Myocyte (in vitro differentiated cells): ENCODE measurements at regions not wholly inside any gene's neighbourhood (a gene's known extent, or its start where the extent isn't known, plus 50 kb on each side); places are given as distances from the start of the nearest gene placed in this dataset.

ENCODE experiments used
- DNase-seq: peaks from one replicate; pipeline ENCODE4 v3.0.0-alpha.2; 2012; ENCODE audit warnings: low read depth

- peak; percentile 40 for DNase-seq
Observed at GRCh38 chr12:74794522-74794921, 256.9 kb downstream of the ATXN7L3B start.

DNA sequence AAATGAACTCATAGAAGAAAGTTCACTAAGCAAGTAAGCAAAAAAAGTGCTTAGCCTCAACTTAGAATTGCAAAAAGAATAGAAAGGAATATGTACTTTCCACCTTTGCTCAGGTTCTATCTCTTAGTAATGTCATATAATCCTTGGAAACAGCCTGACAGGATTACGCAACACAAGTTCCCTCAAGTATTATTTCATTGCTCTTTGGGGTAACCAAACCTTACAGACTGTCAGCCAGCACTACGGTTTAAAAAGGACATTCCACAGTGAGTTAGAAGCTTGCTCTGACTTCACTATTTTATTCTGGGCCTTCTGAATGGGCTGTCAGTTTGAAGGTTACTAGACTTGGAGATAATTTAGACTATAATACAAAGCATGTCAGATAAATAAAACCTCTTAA, 264.0 kb downstream of the ATXN7L3B start:
- peak; percentile 29 for DNase-seq

- no peak for DNase-seq
Observed at GRCh38 chr12:74816398-74817175, 279.0 kb downstream of the ATXN7L3B start.

GRCh38 chr12:74817499-74817898, 279.9 kb downstream of the ATXN7L3B start:
- DNase-seq = peak; percentile 6

- DNase-seq = no peak
Observed at GRCh38 chr12:74818412-74818811, 280.8 kb downstream of the ATXN7L3B start.

DNA sequence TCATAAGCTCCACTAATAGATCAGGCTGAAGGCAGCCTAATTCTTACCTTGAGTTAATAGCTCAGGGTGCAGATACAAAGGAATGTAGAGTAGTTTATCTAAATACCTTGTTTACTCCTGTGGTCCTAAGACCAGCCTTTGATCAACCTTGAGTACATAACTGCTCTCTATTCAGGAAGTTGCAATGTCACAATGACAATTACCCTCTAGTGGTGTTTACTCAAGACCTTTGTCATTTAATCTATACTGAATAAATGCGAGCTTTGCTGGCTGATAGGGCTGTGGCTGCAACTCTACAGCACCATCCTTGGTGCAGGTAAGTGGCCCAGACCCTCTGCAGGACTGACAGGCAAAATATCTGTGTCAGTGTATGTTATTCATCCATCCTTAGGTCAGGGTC, 282.7 kb downstream of the ATXN7L3B start:
- no peak for DNase-seq

DNA sequence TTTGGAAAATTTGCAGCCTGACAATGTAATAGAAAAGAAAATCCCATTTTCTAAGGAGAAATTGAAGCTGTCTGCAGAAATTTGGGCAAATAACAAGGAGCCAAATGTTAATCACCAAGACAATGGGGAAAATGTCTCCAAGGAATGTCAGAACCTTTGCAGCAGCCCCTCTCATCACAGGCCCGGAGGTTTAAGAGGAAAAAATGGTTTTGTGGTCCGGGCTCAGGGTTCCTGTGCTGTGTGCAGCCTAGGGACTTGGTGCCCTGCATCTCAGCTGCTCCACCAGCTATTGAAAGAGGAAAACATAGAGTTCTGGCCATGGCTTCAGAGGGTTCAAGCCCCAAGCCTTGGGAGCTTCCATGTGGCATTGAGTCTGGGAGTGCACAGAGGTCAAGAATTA, 298.9 kb downstream of the ATXN7L3B start:
- DNase-seq = no peak

GRCh38 chr12:74846116-74846515, 308.5 kb downstream of the ATXN7L3B start:
- DNase-seq = no peak

GRCh38 chr12:74847169-74847568, 309.5 kb downstream of the ATXN7L3B start:
- no peak for DNase-seq

GRCh38 chr12:74848006-74848405, 310.4 kb downstream of the ATXN7L3B start:
- no peak for DNase-seq

DNA sequence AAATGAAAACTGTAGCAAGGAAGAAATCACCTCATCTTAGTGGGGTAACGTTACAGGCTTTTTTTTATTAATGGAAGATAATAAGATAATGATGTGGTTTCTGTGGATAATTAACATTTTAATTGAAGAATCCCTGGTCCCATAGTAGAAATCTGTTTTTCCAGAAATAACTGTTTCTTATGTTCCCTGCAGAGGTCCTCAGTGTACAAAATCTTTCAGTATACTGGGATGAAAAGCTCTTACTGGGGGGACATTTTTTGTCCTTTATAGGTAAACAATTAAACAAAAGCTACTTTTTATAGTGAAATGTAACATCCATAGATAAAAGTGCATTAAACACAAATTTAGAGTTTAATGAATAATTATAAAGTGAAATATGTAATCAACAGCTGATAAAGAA, 312.2 kb downstream of the ATXN7L3B start:
- no peak for DNase-seq

DNA sequence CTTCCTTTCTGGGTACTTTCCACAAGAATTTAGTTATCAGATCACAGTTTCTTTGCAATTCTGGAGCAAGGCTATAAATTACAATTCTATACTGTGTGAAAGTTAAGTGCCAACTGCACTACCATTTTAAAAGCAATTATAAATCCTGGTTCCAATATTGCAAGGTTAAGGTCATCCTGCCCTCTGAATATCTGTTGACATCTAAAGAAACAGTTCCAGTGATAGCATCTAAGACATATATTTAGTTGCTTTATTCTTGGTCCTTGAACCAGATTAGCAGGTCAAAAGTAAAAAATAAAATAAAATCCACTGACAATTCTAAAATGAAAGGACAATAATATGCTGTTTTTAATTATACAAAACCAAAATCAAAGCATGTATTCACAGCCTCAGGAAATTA, 334.2 kb downstream of the ATXN7L3B start:
- DNase-seq = no peak

DNA sequence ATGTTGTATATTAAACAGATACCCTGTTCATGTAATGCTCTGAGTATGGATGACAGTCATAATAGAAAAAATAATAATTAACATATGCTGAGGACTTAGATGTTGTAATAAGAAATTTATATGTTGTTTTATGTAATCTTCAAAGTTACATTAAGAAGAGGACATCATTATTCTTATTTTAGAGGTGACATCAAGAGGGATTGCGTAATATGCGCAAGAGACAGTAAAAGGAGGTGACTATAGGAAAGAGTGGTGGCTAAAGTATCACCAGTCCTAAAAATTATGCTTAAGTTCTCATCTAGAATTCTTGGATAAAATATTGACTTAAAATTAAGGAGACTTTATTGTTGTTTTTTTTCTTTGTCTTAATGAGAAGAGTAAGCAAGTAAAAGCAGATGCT, 323.9 kb downstream of the KCNC2 start:
- no peak for DNase-seq

DNA sequence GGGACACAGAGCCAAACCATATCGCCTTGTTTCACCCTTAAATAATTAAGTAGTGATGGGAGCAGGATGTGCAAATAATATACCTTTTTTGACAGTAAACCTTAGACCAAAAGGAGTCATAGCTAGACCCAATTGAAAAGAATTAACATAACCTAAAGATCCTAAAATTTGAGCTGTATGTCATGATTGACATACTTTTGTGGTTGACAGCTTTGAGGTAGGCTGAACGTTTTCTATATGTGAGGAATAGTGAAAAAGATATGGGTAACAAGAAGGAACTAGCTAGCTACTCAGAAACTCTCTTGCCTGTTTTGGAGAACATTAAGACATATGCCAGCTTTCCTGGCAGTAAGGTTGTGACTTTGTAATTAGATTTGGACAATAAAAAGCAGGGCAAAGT, 320.6 kb downstream of the KCNC2 start:
- DNase-seq = no peak

- no peak for DNase-seq
Observed at GRCh38 chr12:74889563-74890236, 319.9 kb downstream of the KCNC2 start.

GRCh38 chr12:74890237-74890599, 319.4 kb downstream of the KCNC2 start:
- peak; percentile 75 for DNase-seq

GRCh38 chr12:74891083-74891668, 318.5 kb downstream of the KCNC2 start:
- no peak for DNase-seq

DNA sequence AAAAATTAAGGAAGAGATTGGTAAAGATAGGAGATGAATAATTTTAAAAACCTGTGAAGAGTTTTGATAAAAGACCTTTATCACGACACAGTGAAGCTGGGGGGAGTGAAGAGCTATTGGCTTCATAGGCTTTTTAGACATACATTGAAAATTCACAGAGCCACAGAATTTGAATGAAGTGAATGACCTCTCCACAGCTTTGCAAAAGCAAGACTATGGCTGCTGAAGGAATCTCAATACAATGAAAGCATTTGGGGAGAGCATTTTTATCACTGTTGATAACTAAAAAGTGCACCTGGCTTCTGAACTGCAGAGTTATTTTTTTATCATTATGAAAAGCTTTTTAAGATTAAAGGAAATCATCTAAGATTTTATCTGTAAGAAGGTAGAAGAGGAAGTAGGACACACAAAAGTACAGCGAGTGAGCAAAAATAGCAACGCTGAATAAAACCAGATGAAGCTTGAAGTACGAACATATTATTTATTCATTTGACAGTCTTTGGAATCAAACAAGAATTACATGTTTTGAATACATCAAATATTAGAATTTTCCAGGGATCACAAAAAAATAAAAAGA, 317.5 kb downstream of the KCNC2 start:
- no peak for DNase-seq

GRCh38 chr12:74896186-74896585, 313.5 kb downstream of the KCNC2 start:
- DNase-seq = no peak

GRCh38 chr12:74897425-74898211, 312.0 kb downstream of the KCNC2 start:
- DNase-seq = no peak

- DNase-seq = no peak
Observed at GRCh38 chr12:74899031-74899829, 310.4 kb downstream of the KCNC2 start.
